A549 (cell line): ENCODE measurements at regions not wholly inside any gene's neighbourhood (a gene's known extent, or its start where the extent isn't known, plus 50 kb on each side); places are given as distances from the start of the nearest gene placed in this dataset.
"Not testable (repeated sequence)": the region's sequence is repeated elsewhere in the genome, so short reads cannot be mapped to it uniquely, and the experiment has no call there.

ENCODE experiments used
- ATAC-seq, 2 experiments: fragments of 200-7000 bp in 1 of 2; fragments of >200 bp in 1 of 2; cut with Nextera tagmentation in 1 of 2; cut with Tn5 transposase in 1 of 2; 3 replicates each; pipeline versions ENCODE4 v1.8.0 to v1.9.1; 2018 to 2020; ENCODE audit warnings: mild to moderate bottlenecking in 1 of 2, moderate library complexity in 1 of 2
- CTCF ChIA-PET: fragments of 300-600 bp; sonication (Branson Sonifier 250); formaldehyde crosslinking; extraction: SDS; loops from one replicate; lab custom pipeline; 2021; ENCODE audit warnings: antibody characterized with exemption, inconsistent platforms; lab: Yijun Ruan, JAX
- POLR2A ChIA-PET: fragments of 350-600 bp; formaldehyde crosslinking; extraction: SDS; loops from one replicate; lab custom pipeline; 2021; ENCODE audit warnings: antibody characterized with exemption, inconsistent platforms; lab: Yijun Ruan, JAX
- DNase-seq, 2 experiments: peaks; one replicate each; pipeline versions ENCODE4 v3.0.0 to v3.0.0-alpha.2; 2011 to 2016; ENCODE audit warnings: low read depth in 1 of 2, low spot score in 1 of 2
- FAIRE-seq: peaks from 2 replicates; lab custom pipeline; 2011; peaks lifted over from hg19 to GRCh38; lab: Jason Lieb, UNC
- H3K27ac ChIP-seq, 2 experiments: fragments of >200 bp; sonication (Bioruptor Twin); formaldehyde crosslinking; 3 replicates each; pipeline ENCODE4 v1.5.1; 2016 to 2017
- H3K4me1 ChIP-seq: fragments of >200 bp; sonication (Bioruptor Twin); formaldehyde crosslinking; 3 replicates; pipeline ENCODE4 v1.6.1; 2016
- H3K4me2 ChIP-seq: fragments of >200 bp; sonication (Bioruptor Twin); formaldehyde crosslinking; 3 replicates; pipeline ENCODE4 v1.6.1; 2016
- H3K4me3 ChIP-seq: fragments of >200 bp; sonication (Bioruptor Twin); formaldehyde crosslinking; 3 replicates; pipeline ENCODE4 v1.5.1; 2016
- H3K9me3 ChIP-seq: fragments of >200 bp; sonication (Bioruptor Twin); formaldehyde crosslinking; 3 replicates; pipeline ENCODE4 v1.6.1; 2016
- BHLHE40 ChIP-seq: IDR thresholded peaks from 2 replicates; pipeline ENCODE4 v1.6.1; 2012; ENCODE audit warnings: low read depth, low read length, inconsistent platforms
- CBX2 ChIP-seq: fragments of 200-600 bp; sonication (generic); IDR thresholded peaks from 2 replicates; pipeline ENCODE4 v1.6.1; 2016; ENCODE audit warnings: low read depth, mild to moderate bottlenecking, borderline replicate concordance
- CHD4 ChIP-seq: fragments of 200-600 bp; sonication (generic); IDR thresholded peaks from 2 replicates; pipeline ENCODE4 v1.6.1; 2016; ENCODE audit warnings: antibody characterized with exemption, mild to moderate bottlenecking, borderline replicate concordance
- EHF ChIP-seq: fragments of 250-450 bp; sonication (Bioruptor Pico); IDR thresholded peaks from 2 replicates; pipeline ENCODE4 v1.5.0; 2020; ENCODE audit warnings: mild to moderate bottlenecking
- EHMT2 ChIP-seq: fragments of 200-600 bp; sonication (generic); IDR thresholded peaks from 2 replicates; pipeline ENCODE4 v1.6.1; 2016; ENCODE audit warnings: antibody characterized with exemption, low read depth, mild to moderate bottlenecking, moderate library complexity
- FOXS1 ChIP-seq: fragments of 250-450 bp; sonication (Bioruptor Pico); IDR thresholded peaks from 2 replicates; pipeline ENCODE4 v1.5.0; 2020; ENCODE audit warnings: mild to moderate bottlenecking, moderate library complexity
- GATA3 ChIP-seq: IDR thresholded peaks from 2 replicates; pipeline ENCODE4 v1.6.1; 2012; ENCODE audit warnings: borderline replicate concordance
- HDAC2 ChIP-seq: fragments of 200-600 bp; sonication (generic); IDR thresholded peaks from 2 replicates; pipeline ENCODE4 v1.6.1; 2016
- JUNB ChIP-seq: fragments of >200 bp; sonication (Bioruptor Twin); formaldehyde crosslinking; IDR thresholded peaks from 2 replicates; pipeline ENCODE4 v1.6.1; 2016
- MAFK ChIP-seq: fragments of 450-650 bp; IDR thresholded peaks from 2 replicates; pipeline ENCODE4 v1.6.1; 2014; ENCODE audit not compliant: partially characterized antibody
- NPAS2 ChIP-seq: fragments of 250-450 bp; sonication (Bioruptor Pico); IDR thresholded peaks from 2 replicates; pipeline ENCODE4 v1.8.0; 2022; ENCODE audit warnings: mild to moderate bottlenecking, moderate library complexity, borderline replicate concordance
- POLR2A ChIP-seq: IDR thresholded peaks from 2 replicates; pipeline ENCODE4 v1.6.1; 2012; ENCODE audit warnings: mild to moderate bottlenecking, low read length
- POLR2AphosphoS2 ChIP-seq: conservative IDR thresholded peaks from 2 replicates; pipeline ENCODE4 v1.6.1; 2012; ENCODE audit warnings: low read length, improper control_type of control experiment, inconsistent platforms
- RARB ChIP-seq: fragments of 250-450 bp; sonication (Bioruptor Pico); IDR thresholded peaks from 2 replicates; pipeline ENCODE4 v1.8.0; 2021; ENCODE audit warnings: mild to moderate bottlenecking, moderate library complexity
- RFX5 ChIP-seq: fragments of 450-650 bp; IDR thresholded peaks from 2 replicates; pipeline ENCODE4 v1.7.1; 2014; ENCODE audit warnings: antibody characterized with exemption, mild to moderate bottlenecking, moderate library complexity
- RNF2 ChIP-seq: fragments of 200-600 bp; sonication (generic); IDR thresholded peaks from 2 replicates; pipeline ENCODE4 v1.6.1; 2016; ENCODE audit warnings: low read depth, mild to moderate bottlenecking, antibody characterized with exemption, moderate library complexity, borderline replicate concordance
- TFCP2L1 ChIP-seq: fragments of 250-450 bp; sonication (Bioruptor Pico); IDR thresholded peaks from 2 replicates; pipeline ENCODE4 v1.5.0; 2021; ENCODE audit warnings: mild to moderate bottlenecking
- TP53 ChIP-seq: fragments of 250-450 bp; sonication (Bioruptor Pico); IDR thresholded peaks from 2 replicates; pipeline ENCODE4 v1.5.0; 2021; ENCODE audit warnings: mild to moderate bottlenecking, moderate library complexity
- ZC3H11A ChIP-seq: fragments of 450-650 bp; IDR thresholded peaks from 2 replicates; pipeline ENCODE4 v1.6.1; 2014; ENCODE audit warnings: antibody characterized with exemption, mild to moderate bottlenecking
- WGBS: methylation state at CpG from one replicate; pipeline ENCODE4 v1.1.6; 2017; ENCODE audit errors: missing lambda C conversion rate; 5-methylcytosine and 5-hydroxymethylcytosine counted together
- TF ChIP-seq, protein P1 (sequence below): fragments of >200 bp; sonication (Bioruptor Twin); formaldehyde crosslinking; IDR thresholded peaks from 3 replicates; pipeline ENCODE4 v1.6.1; 2016
- TF ChIP-seq, protein P2 (sequence below): fragments of 450-650 bp; IDR thresholded peaks from 2 replicates; pipeline ENCODE4 v1.6.1; 2014; ENCODE audit warnings: antibody characterized with exemption
- TF ChIP-seq, protein P3 (sequence below): fragments of 200-600 bp; sonication (generic); IDR thresholded peaks from 2 replicates; pipeline ENCODE4 v1.6.1; 2016; ENCODE audit warnings: antibody characterized with exemption, mild to moderate bottlenecking, moderate library complexity
- TF ChIP-seq, protein P4 (sequence below): IDR thresholded peaks from 2 replicates; pipeline ENCODE4 v1.6.1; 2012; ENCODE audit warnings: low read depth, borderline replicate concordance

- DNase-seq, result no peak
- H3K4me1 ChIP-seq, result no peaks in the 10 kb centered on the region
- CTCF ChIA-PET, result no interaction called here
These were observed 958.5 kb downstream of the CNTNAP5 start for GRCh38 chr2:124983595-124983994.

DNA sequence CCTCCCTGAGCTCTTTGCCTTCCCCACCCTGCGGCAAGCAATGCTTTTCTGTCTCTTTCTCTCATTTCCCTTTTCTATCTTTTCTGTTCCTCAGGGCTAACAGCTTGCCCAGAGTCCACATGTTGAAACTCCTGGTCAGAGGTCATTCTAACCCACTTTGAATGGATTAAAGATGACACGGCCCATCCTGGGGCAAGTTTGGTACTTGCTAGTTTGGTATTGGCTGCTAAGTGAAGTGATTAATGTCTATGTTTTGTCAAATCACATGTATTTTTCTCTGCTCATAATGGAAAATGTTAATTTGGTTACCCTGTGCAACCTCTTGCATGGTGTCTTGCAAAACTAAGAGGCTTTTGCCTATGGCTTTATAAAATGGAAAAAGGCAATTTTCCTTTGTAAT lies 960.2 kb downstream of the CNTNAP5 start:
- Histone ChIP-seq H3K9me3 (no peaks in the 10 kb centered on the region), H3K4me2 (no peak overlapping the region), H3K27ac (no peak overlapping the region), H3K4me3 (no peak overlapping the region), H3K4me1 (no peaks in the 10 kb centered on the region)
- no peak for ATAC-seq
- no peak for TF ChIP-seq RARB
- no peak for TF ChIP-seq EHMT2
- TF ChIP-seq JUNB, result no peak
- TF ChIP-seq, protein P1, sequence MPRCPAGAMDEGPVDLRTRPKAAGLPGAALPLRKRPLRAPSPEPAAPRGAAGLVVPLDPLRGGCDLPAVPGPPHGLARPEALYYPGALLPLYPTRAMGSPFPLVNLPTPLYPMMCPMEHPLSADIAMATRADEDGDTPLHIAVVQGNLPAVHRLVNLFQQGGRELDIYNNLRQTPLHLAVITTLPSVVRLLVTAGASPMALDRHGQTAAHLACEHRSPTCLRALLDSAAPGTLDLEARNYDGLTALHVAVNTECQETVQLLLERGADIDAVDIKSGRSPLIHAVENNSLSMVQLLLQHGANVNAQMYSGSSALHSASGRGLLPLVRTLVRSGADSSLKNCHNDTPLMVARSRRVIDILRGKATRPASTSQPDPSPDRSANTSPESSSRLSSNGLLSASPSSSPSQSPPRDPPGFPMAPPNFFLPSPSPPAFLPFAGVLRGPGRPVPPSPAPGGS, result no peak
- no peak for TF ChIP-seq RNF2
- FAIRE-seq, result no peak
- ChIA-PET CTCF (no interaction called here), POLR2A (no interaction called here)
- no peak for DNase-seq
- WGBS, result 24% methylated on average over 2 of the region's 2 CpGs

More at GRCh38 chr2:124983595-124983994, 958.5 kb downstream of the CNTNAP5 start:
- H3K4me2 ChIP-seq, result no peak overlapping the region
- H3K4me3 ChIP-seq, result no peak overlapping the region
- POLR2A ChIA-PET, result no interaction called here
- ATAC-seq (no peak), FAIRE-seq (no peak)
- H3K27ac ChIP-seq, result no peak overlapping the region
- TF ChIP-seq MAFK, result peak; percentile 51
- TF ChIP-seq, protein P2, sequence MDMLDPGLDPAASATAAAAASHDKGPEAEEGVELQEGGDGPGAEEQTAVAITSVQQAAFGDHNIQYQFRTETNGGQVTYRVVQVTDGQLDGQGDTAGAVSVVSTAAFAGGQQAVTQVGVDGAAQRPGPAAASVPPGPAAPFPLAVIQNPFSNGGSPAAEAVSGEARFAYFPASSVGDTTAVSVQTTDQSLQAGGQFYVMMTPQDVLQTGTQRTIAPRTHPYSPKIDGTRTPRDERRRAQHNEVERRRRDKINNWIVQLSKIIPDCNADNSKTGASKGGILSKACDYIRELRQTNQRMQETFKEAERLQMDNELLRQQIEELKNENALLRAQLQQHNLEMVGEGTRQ, result no peak
- no peaks in the 10 kb centered on the region for H3K9me3 ChIP-seq

GRCh38 chr2:124986136-124986535 lies 961.0 kb downstream of the CNTNAP5 start:
- WGBS, result 11% methylated on average over 4 of the region's 4 CpGs
- Histone ChIP-seq H3K27ac (no peak overlapping the region), H3K4me2 (no peak overlapping the region), H3K9me3 (no peaks in the 10 kb centered on the region)
- POLR2A ChIA-PET, result no interaction called here
- TF ChIP-seq HDAC2 (no peak), ZC3H11A (no peak), GATA3 (no peak), POLR2A (no peak), CBX2 (no peak), EHF (CRISPR knock-in tag) (no peak), RFX5 (no peak), RARB (no peak), BHLHE40 (no peak), TFCP2L1 (CRISPR knock-in tag) (no peak), NPAS2 (CRISPR knock-in tag) (no peak), MAFK (no peak), POLR2AphosphoS2 (no peak), CHD4 (no peak), TP53 (CRISPR knock-in tag) (no peak), FOXS1 (CRISPR knock-in tag) (no peak), EHMT2 (no peak)
- TF ChIP-seq, protein P3, sequence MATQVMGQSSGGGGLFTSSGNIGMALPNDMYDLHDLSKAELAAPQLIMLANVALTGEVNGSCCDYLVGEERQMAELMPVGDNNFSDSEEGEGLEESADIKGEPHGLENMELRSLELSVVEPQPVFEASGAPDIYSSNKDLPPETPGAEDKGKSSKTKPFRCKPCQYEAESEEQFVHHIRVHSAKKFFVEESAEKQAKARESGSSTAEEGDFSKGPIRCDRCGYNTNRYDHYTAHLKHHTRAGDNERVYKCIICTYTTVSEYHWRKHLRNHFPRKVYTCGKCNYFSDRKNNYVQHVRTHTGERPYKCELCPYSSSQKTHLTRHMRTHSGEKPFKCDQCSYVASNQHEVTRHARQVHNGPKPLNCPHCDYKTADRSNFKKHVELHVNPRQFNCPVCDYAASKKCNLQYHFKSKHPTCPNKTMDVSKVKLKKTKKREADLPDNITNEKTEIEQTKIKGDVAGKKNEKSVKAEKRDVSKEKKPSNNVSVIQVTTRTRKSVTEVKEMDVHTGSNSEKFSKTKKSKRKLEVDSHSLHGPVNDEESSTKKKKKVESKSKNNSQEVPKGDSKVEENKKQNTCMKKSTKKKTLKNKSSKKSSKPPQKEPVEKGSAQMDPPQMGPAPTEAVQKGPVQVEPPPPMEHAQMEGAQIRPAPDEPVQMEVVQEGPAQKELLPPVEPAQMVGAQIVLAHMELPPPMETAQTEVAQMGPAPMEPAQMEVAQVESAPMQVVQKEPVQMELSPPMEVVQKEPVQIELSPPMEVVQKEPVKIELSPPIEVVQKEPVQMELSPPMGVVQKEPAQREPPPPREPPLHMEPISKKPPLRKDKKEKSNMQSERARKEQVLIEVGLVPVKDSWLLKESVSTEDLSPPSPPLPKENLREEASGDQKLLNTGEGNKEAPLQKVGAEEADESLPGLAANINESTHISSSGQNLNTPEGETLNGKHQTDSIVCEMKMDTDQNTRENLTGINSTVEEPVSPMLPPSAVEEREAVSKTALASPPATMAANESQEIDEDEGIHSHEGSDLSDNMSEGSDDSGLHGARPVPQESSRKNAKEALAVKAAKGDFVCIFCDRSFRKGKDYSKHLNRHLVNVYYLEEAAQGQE, result no peak
- TF ChIP-seq, protein P2, result no peak
- TF ChIP-seq, protein P4, sequence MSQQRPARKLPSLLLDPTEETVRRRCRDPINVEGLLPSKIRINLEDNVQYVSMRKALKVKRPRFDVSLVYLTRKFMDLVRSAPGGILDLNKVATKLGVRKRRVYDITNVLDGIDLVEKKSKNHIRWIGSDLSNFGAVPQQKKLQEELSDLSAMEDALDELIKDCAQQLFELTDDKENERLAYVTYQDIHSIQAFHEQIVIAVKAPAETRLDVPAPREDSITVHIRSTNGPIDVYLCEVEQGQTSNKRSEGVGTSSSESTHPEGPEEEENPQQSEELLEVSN, result no peak
- TF ChIP-seq, all 56 proteins: peak for 0
- no peak for ATAC-seq
- CTCF ChIA-PET, result no interaction called here
- no peak for DNase-seq
- Histone ChIP-seq H3K4me3 (no peak overlapping the region), H3K4me1 (no peaks in the 10 kb centered on the region)
- FAIRE-seq, result no peak

DNA sequence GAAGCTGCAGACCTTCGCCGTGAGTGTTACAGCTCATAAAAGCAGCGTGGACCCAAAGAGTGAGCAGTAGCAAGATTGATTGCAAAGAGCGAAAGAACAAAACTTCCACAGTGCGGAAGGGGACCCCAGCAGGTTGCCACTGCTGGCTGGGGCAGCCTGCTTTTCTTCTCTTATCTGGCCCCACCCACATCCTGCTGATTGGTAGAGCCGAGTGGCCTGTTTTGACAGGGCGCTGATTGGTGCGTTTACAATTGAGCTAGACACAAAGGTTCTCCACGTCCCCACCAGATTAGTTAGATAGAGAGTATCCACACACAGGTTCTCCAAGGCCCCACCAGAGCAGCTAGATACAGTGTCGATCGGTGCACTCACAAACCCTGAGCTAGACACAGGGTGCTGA lies 961.8 kb downstream of the CNTNAP5 start:
- not testable (repeated sequence) for FAIRE-seq, H3K9me3 ChIP-seq
- WGBS, result 64% methylated on average over 10 of the region's 11 CpGs

DNA sequence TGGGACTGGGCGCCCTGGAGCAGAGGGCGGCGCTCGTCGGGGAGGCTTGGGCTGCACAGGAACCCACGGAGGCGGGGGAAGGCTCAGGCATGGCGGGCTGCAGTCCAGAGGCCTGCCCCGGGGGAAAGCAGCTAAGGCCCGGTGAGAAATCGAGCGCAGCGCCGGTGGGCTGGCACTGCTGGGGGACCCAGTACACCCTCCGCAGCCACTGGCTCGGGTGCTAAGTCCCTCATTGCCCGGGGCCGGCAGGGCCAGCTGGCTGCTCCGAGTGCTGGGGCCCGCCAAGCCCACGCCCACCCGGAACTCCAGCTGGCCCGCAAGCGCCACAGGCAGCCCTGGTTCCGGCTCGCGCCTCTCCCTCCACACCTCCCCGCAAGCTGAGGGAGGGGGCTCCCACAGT lies 962.3 kb downstream of the CNTNAP5 start:
- CTCF ChIA-PET, DNase-seq, POLR2A ChIA-PET, FAIRE-seq, H3K4me2 ChIP-seq, H3K27ac ChIP-seq, ATAC-seq, H3K9me3 ChIP-seq, H3K4me3 ChIP-seq, H3K4me1 ChIP-seq: not testable (repeated sequence)
- no CpG with 5 or more reads among the region's 28 CpGs for WGBS

More for the DNA sequence above, 961.8 kb downstream of the CNTNAP5 start:
- ATAC-seq, H3K4me3 ChIP-seq, H3K4me1 ChIP-seq, POLR2A ChIA-PET, CTCF ChIA-PET, DNase-seq, H3K27ac ChIP-seq, H3K4me2 ChIP-seq: not testable (repeated sequence)
